ENCODE measurements at regions not wholly inside any gene's neighbourhood (a gene's known extent, or its start where the extent isn't known, plus 50 kb on each side); places are given as distances from the start of the nearest gene placed in this dataset.

DNA sequence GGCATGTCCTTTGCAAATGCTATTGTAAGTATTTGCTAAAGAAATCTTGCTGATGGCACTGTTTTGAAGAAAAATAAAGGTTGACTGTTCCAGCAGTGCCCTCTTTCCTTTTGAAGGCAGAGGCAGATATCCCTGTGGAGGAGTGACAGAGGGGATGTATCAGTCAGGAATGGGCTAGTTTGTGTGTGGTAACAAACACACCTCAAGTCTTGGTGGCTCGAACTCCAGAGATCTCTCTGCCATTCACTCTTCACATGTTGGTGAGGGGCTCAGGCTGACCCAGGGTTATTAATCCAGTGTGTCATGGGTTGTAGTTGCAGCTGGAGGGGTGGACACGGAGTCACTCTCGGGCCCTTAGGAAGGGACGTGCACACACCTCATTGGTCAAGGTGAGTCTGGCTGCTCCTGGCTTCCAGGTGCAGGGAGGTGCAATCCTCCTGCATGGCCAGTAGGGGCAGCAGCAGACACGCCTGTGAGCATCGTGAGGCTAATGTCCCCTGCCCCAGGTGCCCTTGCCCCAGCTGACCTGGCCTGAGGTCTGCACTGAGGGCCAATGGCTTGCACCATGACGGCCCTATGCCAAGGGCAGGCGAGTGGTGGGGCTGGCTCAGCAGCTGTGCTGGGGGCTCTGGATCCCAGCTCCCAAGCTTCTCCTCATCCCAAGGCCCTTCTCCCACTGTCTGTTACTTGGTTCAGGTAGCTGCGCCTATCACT lies 146.5 kb downstream of the ASB1 start:
- DNase-seq (ENCODE audit: low spot score): peak; percentile 29
- Histone ChIP-seq H2AFZ (ENCODE audit: low read length) (no peak overlapping the region), H3K4me3 (ENCODE audit: low read depth, low read length, poor library complexity, severe bottlenecking) (no peak overlapping the region), H3K9me3 (ENCODE audit: low read length) (no peaks in the 10 kb centered on the region), H3K36me3 (ENCODE audit: insufficient read depth, low read length) (no peaks in the 10 kb centered on the region), H3K4me1 (ENCODE audit: insufficient read depth, low read length, poor library complexity, severe bottlenecking) (no peaks in the 10 kb centered on the region), H4K20me1 (ENCODE audit: insufficient read depth, low read length) (no peaks in the 10 kb centered on the region), H3K9me2 (ENCODE audit: insufficient read depth, low read length) (no peaks in the 10 kb centered on the region), H3K4me2 (ENCODE audit: low read length) (no peak overlapping the region), H3K79me2 (ENCODE audit: insufficient read depth, low read depth, low read length) (no peaks in the 10 kb centered on the region), H3K27ac (ENCODE audit: low read depth, low read length, poor library complexity, severe bottlenecking) (no peak overlapping the region)
- CTCF ChIA-PET (ENCODE audit: unreplicated experiment): no interaction called here
- POLR2A ChIA-PET: no interaction called here
- intact Hi-C loops (cut with micrococcal nuclease; ENCODE audit: unreplicated experiment): no loop called here
- TF ChIP-seq EZH2phosphoT487 (IDR thresholded peaks at IDR 0.05; ENCODE audit: borderline replicate concordance, low read depth, low read length) (no peak), CTCF (conservative IDR thresholded peaks at IDR 0.05; ENCODE audit: low read length) (peak; percentile 76)
- BruUV-seq (replicated peaks): no TSS peak

DNA sequence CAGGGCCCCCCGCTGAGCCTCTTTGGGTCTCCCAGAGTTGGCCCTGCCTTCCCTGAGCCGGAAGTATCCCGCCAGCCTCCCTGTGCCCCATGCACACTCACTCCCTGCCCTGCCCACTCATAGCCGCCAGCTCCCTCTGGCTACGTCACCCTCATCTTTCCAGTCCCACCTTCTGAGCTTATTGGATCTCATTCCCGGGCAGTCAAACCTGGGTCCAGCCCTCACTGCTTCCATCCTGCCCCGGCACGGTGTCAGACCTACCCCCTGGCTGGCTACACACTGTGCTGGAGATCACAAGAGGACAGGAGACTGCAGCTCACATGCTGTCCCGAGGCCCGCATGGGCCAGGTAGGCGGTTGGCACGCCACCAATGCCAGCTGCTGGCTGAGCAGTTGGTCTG lies 147.2 kb downstream of the ASB1 start:
- no peak overlapping the region for H3K4me2 ChIP-seq (ENCODE audit: low read length)
- H3K79me2 ChIP-seq (ENCODE audit: insufficient read depth, low read depth, low read length): no peaks in the 10 kb centered on the region
- intact Hi-C loops (cut with micrococcal nuclease; ENCODE audit: unreplicated experiment): no loop called here
- no peaks in the 10 kb centered on the region for H3K4me1 ChIP-seq (ENCODE audit: insufficient read depth, low read length, poor library complexity, severe bottlenecking)
- no peaks in the 10 kb centered on the region for H3K9me3 ChIP-seq (ENCODE audit: low read length)
- no peaks in the 10 kb centered on the region for H3K9me2 ChIP-seq (ENCODE audit: insufficient read depth, low read length)
- TF ChIP-seq CTCF (conservative IDR thresholded peaks at IDR 0.05; ENCODE audit: low read length): no peak
- no peak for TF ChIP-seq EZH2phosphoT487 (IDR thresholded peaks at IDR 0.05; ENCODE audit: borderline replicate concordance, low read depth, low read length)
- no peak overlapping the region for H2AFZ ChIP-seq (ENCODE audit: low read length)
- POLR2A ChIA-PET: no interaction called here
- CTCF ChIA-PET (ENCODE audit: unreplicated experiment): no interaction called here
- H3K36me3 ChIP-seq (ENCODE audit: insufficient read depth, low read length): no peaks in the 10 kb centered on the region
- H4K20me1 ChIP-seq (ENCODE audit: insufficient read depth, low read length): no peaks in the 10 kb centered on the region
- no peak overlapping the region for H3K27ac ChIP-seq (ENCODE audit: low read depth, low read length, poor library complexity, severe bottlenecking)
- BruUV-seq (replicated peaks): no TSS peak
- no peak for DNase-seq (ENCODE audit: low spot score)
- H3K4me3 ChIP-seq (ENCODE audit: low read depth, low read length, poor library complexity, severe bottlenecking): no peak overlapping the region

GRCh38 chr2:238574490-238575271 lies 148.0 kb downstream of the ASB1 start:
- no TSS peak for BruUV-seq (replicated peaks)
- H3K36me3 ChIP-seq (ENCODE audit: insufficient read depth, low read length): no peaks in the 10 kb centered on the region
- H3K4me2 ChIP-seq (ENCODE audit: low read length): no peak overlapping the region
- H3K27ac ChIP-seq (ENCODE audit: low read depth, low read length, poor library complexity, severe bottlenecking): no peak overlapping the region
- no peak for DNase-seq (ENCODE audit: low spot score)
- H3K4me1 ChIP-seq (ENCODE audit: insufficient read depth, low read length, poor library complexity, severe bottlenecking): no peaks in the 10 kb centered on the region
- ChIA-PET POLR2A (no interaction called here), CTCF (ENCODE audit: unreplicated experiment) (no interaction called here)
- no peak for TF ChIP-seq EZH2phosphoT487 (IDR thresholded peaks at IDR 0.05; ENCODE audit: borderline replicate concordance, low read depth, low read length)
- TF ChIP-seq CTCF (conservative IDR thresholded peaks at IDR 0.05; ENCODE audit: low read length): no peak
- H2AFZ ChIP-seq (ENCODE audit: low read length): no peak overlapping the region
- H3K4me3 ChIP-seq (ENCODE audit: low read depth, low read length, poor library complexity, severe bottlenecking): no peak overlapping the region
- intact Hi-C loops (cut with micrococcal nuclease; ENCODE audit: unreplicated experiment): no loop called here
- H3K9me2 ChIP-seq (ENCODE audit: insufficient read depth, low read length): no peaks in the 10 kb centered on the region
- H3K9me3 ChIP-seq (ENCODE audit: low read length): no peaks in the 10 kb centered on the region
- H3K79me2 ChIP-seq (ENCODE audit: insufficient read depth, low read depth, low read length): no peaks in the 10 kb centered on the region
- H4K20me1 ChIP-seq (ENCODE audit: insufficient read depth, low read length): no peaks in the 10 kb centered on the region

Measured in OCI-LY7 (cell line).